ENCODE measurements at regions not wholly inside any gene's neighbourhood (a gene's known extent, or its start where the extent isn't known, plus 50 kb on each side); places are given as distances from the start of the nearest gene placed in this dataset.

DNA sequence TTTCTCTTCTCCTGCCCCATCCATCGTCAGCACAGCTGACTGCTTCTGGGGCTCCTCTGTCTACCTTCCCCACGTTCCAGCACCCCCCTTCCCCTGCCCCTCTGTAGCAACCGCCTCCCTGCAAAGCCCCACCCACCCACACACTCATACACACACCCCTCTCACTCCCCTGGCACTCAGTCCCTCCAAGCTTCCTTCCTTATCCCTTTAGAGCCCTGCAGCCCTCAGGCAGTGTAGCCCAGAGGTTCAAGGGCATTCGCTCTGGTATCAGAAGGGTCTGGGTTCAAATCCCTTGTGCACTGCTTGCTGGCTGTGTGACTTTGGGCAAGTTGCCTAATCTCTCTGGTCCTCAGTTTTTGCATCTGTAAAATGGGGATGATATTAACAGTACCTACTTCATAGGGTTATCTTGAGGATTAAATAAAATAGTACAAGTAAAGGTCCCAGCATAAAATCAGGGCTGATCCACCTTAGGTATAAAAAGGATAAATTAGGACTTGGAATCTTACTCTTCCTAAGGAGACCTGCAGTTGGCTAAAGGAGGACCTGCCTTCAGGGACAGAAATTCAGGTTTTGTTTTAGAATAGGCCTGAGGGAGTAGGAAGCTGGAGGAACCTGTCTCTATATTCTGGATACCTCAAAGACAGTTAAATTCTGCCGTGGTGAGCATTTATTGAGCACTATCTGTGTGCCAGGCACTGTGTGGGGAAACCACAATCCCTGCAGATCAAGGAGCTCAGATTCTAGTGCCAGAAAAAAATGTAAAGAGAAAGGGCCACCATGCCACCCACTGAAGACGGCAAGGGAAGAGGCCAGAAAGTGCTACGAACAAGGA lies 94.1 kb downstream of the SNX5 start:
- no peak for DNase-seq
- H3K9me3 ChIP-seq (ENCODE audit: control insufficient read depth in 4 of 4, insufficient read depth in 3 of 4, low read length in 3 of 4), result no peaks in the 10 kb centered on the region
- no peak overlapping the region for H3K4me3 ChIP-seq
- H3K36me3 ChIP-seq (ENCODE audit: control insufficient read depth in 4 of 4, insufficient read depth in 4 of 4, low read length in 4 of 4), result no peaks in the 10 kb centered on the region
- peak; percentile 44 for ATAC-seq (ENCODE audit: insufficient read depth, low FRiP score)
- peaks cover 0 to 43% (median 29%) of the 10 kb centered on the region in 5 donors for H3K4me1 ChIP-seq (ENCODE audit: control insufficient read depth in 5 of 5, insufficient read depth in 5 of 5, low read length in 5 of 5)
- no peaks in the 10 kb centered on the region for H3K27me3 ChIP-seq (ENCODE audit: control insufficient read depth in 3 of 3, insufficient read depth in 3 of 3, low read length in 2 of 3)
- no peak overlapping the region for H3K9ac ChIP-seq (ENCODE audit: insufficient read depth in 1 of 2, low read length in 2 of 2)
- H3K27ac ChIP-seq (ENCODE audit: low read depth in 1 of 2, low read length in 1 of 2), result peak overlapping the region in 1 of 2 donors; percentile 58
- TF ChIP-seq, protein P1, sequence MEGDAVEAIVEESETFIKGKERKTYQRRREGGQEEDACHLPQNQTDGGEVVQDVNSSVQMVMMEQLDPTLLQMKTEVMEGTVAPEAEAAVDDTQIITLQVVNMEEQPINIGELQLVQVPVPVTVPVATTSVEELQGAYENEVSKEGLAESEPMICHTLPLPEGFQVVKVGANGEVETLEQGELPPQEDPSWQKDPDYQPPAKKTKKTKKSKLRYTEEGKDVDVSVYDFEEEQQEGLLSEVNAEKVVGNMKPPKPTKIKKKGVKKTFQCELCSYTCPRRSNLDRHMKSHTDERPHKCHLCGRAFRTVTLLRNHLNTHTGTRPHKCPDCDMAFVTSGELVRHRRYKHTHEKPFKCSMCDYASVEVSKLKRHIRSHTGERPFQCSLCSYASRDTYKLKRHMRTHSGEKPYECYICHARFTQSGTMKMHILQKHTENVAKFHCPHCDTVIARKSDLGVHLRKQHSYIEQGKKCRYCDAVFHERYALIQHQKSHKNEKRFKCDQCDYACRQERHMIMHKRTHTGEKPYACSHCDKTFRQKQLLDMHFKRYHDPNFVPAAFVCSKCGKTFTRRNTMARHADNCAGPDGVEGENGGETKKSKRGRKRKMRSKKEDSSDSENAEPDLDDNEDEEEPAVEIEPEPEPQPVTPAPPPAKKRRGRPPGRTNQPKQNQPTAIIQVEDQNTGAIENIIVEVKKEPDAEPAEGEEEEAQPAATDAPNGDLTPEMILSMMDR (IDR thresholded peaks at IDR 0.05; ENCODE audit: control extremely low read depth, extremely low read depth), result no peak
- 24 to 33% methylated on average over 7 of the region's 7 CpGs for WGBS, 2 donors

DNA sequence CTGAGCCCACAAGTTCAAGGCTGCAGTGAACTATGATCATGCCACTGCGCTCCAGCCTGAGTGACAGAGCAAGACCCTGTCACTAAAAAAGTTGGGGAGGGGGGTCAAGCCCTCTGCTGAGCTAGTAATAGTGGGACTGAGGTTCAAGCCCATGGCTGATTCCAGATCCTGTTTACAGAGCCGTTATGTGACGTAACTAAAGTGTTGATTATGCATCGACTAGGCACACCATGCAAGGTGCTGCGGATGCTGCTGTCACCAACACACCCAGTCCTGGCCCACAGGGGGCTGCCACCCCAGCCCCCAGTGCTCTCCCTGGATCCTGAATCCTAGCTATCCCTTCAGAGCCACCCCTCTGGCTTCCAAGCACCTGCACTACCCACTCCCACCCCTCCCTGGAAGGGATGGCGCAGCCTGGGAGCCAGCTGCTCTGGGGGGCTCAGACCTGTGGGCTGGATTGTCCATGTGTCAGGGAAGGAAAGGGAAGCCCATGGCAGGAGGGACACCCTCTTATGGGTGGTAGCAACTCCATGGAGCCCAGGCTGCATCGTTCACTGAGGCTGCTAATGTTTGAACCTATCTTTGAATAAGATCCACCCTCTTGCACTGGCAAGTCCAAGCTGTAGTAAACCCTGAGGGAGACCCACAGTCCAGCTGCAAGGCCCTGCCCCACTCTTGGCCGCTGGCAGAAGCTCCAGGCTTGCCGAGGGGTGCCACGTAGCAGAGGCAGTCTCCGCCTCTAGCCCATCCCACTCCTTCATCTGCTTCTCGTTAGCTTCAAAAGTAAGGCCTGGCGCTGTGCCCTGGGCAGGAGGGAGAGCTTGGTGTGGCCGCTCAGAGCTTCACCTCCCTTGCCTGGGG lies 95.0 kb downstream of the SNX5 start:
- Histone ChIP-seq H3K4me1 (ENCODE audit: control insufficient read depth in 5 of 5, insufficient read depth in 5 of 5, low read length in 5 of 5) (peaks cover 0 to 45% (median 29%) of the 10 kb centered on the region in 5 donors), H3K9me3 (ENCODE audit: control insufficient read depth in 4 of 4, insufficient read depth in 3 of 4, low read length in 3 of 4) (no peaks in the 10 kb centered on the region), H3K9ac (ENCODE audit: insufficient read depth in 1 of 2, low read length in 2 of 2) (no peak overlapping the region), H3K4me3 (no peak overlapping the region), H3K36me3 (ENCODE audit: control insufficient read depth in 4 of 4, insufficient read depth in 4 of 4, low read length in 4 of 4) (no peaks in the 10 kb centered on the region), H3K27ac (ENCODE audit: low read depth in 1 of 2, low read length in 1 of 2) (peak overlapping the region in 1 of 2 donors; percentile 58), H3K27me3 (ENCODE audit: control insufficient read depth in 3 of 3, insufficient read depth in 3 of 3, low read length in 2 of 3) (no peaks in the 10 kb centered on the region)
- DNase-seq, result peak; percentile 94 to 97 (median 96)
- TF ChIP-seq, protein P1 (IDR thresholded peaks at IDR 0.05; ENCODE audit: control extremely low read depth, extremely low read depth), result no peak
- peak; percentile 66 for ATAC-seq (ENCODE audit: insufficient read depth, low FRiP score)
- 35 to 37% methylated on average over 14 of the region's 14 CpGs for WGBS, 2 donors

DNA sequence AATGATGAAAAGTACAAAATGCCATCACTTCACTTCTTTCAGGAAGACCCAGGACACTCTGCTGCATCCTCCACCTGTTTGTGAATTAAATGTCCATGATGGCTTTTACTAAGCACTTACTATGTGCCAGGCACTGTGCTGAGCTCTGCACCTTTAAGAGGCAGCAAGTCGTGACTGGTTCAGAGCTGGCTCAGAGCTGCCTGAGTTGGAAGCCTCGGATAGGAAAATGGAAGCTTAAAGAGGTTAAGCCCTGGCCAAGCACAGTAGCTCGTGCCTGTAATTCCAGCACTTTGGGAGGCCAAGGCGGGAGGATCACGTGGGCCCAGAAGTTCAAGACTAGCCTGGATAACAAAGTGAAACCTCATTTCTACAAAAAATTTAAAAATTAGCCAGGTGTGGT lies 95.6 kb downstream of the SNX5 start:
- TF ChIP-seq, protein P1 (IDR thresholded peaks at IDR 0.05; ENCODE audit: control extremely low read depth, extremely low read depth), result no peak
- Histone ChIP-seq H3K9ac (ENCODE audit: insufficient read depth in 1 of 2, low read length in 2 of 2) (no peak overlapping the region), H3K4me3 (no peak overlapping the region), H3K27ac (ENCODE audit: low read depth in 1 of 2, low read length in 1 of 2) (no peak overlapping the region), H3K27me3 (ENCODE audit: control insufficient read depth in 3 of 3, insufficient read depth in 3 of 3, low read length in 2 of 3) (no peaks in the 10 kb centered on the region), H3K36me3 (ENCODE audit: control insufficient read depth in 4 of 4, insufficient read depth in 4 of 4, low read length in 4 of 4) (no peaks in the 10 kb centered on the region), H3K9me3 (ENCODE audit: control insufficient read depth in 4 of 4, insufficient read depth in 3 of 4, low read length in 3 of 4) (no peaks in the 10 kb centered on the region), H3K4me1 (ENCODE audit: control insufficient read depth in 5 of 5, insufficient read depth in 5 of 5, low read length in 5 of 5) (peaks cover 0 to 45% (median 29%) of the 10 kb centered on the region in 5 donors)
- DNase-seq, result no peak
- 64 to 65% methylated on average over 5 of the region's 5 CpGs for WGBS, 2 donors
- no peak for ATAC-seq (ENCODE audit: insufficient read depth, low FRiP score)
